ENCODE measurements at regions not wholly inside any gene's neighbourhood (a gene's known extent, or its start where the extent isn't known, plus 50 kb on each side); places are given as distances from the start of the nearest gene placed in this dataset.

DNA sequence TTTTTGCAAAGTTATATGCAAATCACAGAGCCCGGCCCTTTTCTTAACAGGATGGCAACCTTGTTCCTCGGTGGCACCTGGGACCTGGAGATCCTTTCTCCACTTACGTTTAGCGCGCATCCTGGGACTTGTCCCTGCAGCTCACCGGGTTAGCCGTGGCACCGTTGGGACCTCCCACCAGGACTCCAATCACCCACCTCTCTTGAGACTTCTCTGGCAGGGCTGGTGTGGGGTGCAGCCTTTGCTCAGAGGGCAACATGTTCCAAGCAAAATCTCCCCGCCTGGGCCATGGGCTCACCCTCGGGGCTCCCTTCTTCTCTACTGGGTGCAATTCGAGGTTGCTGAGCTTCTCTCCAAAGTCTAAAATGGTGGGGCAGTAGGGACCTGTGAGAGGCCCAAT lies 211.9 kb upstream of the UMPS start:
- TF ChIP-seq, protein P1, sequence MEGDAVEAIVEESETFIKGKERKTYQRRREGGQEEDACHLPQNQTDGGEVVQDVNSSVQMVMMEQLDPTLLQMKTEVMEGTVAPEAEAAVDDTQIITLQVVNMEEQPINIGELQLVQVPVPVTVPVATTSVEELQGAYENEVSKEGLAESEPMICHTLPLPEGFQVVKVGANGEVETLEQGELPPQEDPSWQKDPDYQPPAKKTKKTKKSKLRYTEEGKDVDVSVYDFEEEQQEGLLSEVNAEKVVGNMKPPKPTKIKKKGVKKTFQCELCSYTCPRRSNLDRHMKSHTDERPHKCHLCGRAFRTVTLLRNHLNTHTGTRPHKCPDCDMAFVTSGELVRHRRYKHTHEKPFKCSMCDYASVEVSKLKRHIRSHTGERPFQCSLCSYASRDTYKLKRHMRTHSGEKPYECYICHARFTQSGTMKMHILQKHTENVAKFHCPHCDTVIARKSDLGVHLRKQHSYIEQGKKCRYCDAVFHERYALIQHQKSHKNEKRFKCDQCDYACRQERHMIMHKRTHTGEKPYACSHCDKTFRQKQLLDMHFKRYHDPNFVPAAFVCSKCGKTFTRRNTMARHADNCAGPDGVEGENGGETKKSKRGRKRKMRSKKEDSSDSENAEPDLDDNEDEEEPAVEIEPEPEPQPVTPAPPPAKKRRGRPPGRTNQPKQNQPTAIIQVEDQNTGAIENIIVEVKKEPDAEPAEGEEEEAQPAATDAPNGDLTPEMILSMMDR (IDR thresholded peaks at IDR 0.05; ENCODE audit: low read depth, low read length) = no peak
- no peak overlapping the region for H3K4me3 ChIP-seq (replicated peaks in 1 of 2; ENCODE audit: low read depth in 2 of 2, low read length in 2 of 2)
- DNase-seq (ENCODE audit: low read depth in 2 of 2) = no peak

DNA sequence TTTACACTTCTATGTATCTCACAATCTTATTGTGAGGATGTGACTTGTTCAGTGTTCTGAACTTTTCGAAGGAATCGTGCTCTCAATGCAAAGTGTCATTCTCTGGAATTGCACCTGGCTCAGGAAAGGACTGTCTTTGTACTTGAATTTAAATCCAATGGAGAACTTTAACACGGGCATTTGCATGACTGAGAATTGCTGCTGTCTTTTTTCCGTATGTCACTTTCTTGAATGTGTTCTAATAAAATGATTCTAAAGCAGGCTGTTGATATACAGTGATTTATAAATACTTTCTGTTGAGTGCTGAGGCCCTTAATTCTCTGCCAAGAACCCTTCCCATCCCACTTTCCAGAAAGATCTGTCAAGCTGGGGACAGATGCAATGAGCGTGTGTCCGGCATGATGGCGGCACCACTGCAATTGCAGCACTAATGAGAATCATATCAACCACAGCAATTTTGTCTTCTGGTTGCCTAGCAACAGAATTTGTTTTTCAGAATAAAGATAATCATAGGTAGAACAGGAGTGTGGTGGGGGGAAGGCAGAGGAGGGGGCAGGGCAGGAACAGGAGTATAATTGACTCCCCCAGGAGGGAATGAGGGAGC lies 210.6 kb upstream of the UMPS start:
- no peak for DNase-seq (ENCODE audit: low read depth in 2 of 2)
- no peak overlapping the region for H3K4me3 ChIP-seq (replicated peaks in 1 of 2; ENCODE audit: low read depth in 2 of 2, low read length in 2 of 2)
- TF ChIP-seq, protein P1 (IDR thresholded peaks at IDR 0.05; ENCODE audit: low read depth, low read length) = no peak

DNA sequence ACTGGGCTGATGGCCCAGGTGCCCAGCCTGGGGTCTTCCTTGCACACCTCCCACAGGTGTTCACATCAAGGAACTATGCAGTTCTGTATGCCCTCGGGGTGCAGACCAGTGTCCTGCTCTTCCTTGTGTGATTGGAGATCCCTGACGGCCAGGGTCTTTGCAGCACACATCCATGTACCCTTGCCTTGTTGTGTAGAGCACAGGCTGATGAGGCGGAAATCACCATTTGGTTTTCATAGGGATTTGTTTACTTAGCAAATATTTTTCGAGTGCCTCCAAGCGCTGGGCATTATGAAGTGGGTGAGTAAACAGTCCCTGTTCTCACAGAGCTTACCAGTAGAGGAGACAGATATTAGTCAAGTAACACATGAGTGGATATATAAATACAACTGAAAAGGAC lies 209.3 kb upstream of the UMPS start:
- TF ChIP-seq, protein P1 (IDR thresholded peaks at IDR 0.05; ENCODE audit: low read depth, low read length) = no peak
- no peak overlapping the region for H3K4me3 ChIP-seq (replicated peaks in 1 of 2; ENCODE audit: low read depth in 2 of 2, low read length in 2 of 2)
- DNase-seq (ENCODE audit: low read depth in 2 of 2) = no peak

DNA sequence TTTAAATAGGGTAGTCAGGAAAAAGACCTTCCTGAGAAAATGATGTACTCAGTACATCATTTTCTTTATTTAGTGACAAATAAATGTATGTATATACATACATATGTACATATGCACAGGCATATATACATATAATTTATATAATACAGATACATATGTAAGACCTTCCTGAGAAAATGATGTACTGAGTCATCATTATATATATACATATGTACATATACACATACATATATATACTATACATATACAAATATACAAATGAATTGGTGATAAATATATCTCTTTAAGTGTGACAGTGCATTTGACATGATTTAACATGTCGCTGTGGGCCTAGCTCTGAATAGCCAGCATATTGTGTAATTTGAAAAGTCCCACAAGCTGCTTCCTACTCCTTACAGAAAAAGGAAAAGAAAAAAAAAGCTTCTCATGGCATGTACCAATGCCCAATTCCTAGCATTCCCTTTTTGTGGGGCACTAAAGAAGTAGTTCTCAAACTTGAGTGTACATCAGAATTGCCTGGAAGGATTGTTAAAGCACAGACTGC lies 208.1 kb upstream of the UMPS start:
- no peak for DNase-seq (ENCODE audit: low read depth in 2 of 2)
- TF ChIP-seq, protein P1 (IDR thresholded peaks at IDR 0.05; ENCODE audit: low read depth, low read length) = no peak
- H3K4me3 ChIP-seq (replicated peaks in 1 of 2; ENCODE audit: low read depth in 2 of 2, low read length in 2 of 2) = no peak overlapping the region

DNA sequence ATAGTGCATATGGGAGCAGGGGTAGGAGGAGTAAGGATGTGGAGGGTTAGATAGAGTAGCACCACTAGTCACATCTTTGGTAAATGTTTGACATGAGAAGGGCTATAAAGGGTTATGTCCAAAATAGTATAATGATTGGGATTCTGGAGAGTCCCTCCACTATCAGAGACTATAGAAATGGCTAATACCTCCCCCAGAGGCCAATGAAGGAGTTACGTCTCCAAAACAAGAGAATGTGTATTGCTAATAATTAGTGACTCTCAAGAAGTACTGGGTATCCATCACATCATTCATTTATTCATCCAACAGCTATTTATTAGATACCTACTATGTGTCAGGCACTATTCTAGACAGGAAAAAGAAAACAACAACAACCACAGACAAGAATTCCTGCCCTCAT lies 203.7 kb upstream of the UMPS start:
- TF ChIP-seq, protein P1 (IDR thresholded peaks at IDR 0.05; ENCODE audit: low read depth, low read length) = peak; percentile 26
- no peak overlapping the region for H3K4me3 ChIP-seq (replicated peaks in 1 of 2; ENCODE audit: low read depth in 2 of 2, low read length in 2 of 2)
- no peak for DNase-seq (ENCODE audit: low read depth in 2 of 2)

DNA sequence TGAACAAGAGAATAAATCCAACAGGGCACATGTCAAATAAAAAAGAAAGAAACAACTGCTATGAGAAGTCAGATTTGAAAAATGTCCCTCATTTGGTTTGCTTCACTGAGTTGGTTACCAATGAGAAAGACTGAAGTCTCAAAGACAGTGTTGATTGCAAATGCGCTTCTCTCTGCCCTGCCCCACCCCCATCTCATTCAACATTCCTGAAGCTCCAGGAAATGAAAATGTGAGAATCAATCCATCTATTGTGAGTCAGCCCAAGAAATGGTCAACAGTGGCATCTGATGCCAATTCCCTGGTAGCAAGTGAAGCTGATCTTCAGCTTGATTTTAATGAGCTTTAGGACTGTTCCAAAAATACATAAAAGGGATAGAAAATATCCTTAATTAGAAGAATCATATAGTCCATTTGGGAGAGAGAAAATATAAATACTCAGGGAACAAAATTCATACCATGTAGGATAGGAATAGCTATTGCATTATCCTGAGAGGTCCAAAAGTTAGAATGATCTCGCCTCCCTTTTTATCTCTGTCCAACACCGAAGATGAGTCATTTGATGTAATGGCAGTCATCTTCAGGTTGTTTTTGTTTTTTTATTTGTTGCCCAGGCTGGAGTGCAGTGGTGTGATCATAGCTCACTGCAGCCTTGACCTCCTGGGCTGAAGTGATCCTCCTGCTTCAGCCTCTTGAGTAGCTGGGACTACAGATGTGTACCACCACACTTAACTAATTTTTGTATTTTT lies 200.3 kb upstream of the UMPS start:
- no peak overlapping the region for H3K4me3 ChIP-seq (replicated peaks in 1 of 2; ENCODE audit: low read depth in 2 of 2, low read length in 2 of 2)
- TF ChIP-seq, protein P1 (IDR thresholded peaks at IDR 0.05; ENCODE audit: low read depth, low read length) = no peak
- no peak for DNase-seq (ENCODE audit: low read depth in 2 of 2)
